HCT116 (cell line): ENCODE measurements at regions not wholly inside any gene's neighbourhood (a gene's known extent, or its start where the extent isn't known, plus 50 kb on each side); places are given as distances from the start of the nearest gene placed in this dataset.

Source experiments
- ATAC-seq: fragments of 200-7000 bp; cut with Tn5 transposase; 2 replicates; pipeline ENCODE4 v1.9.1; 2020; ENCODE audit warnings: mild to moderate bottlenecking, moderate library complexity
- BruUV-seq: library from RNA; stranded (reverse); fragments of 400-500 nt; replicated peaks from 2 replicates; lab custom pipeline; 2021; lab: Mats Ljungman, UMichigan
- CTCF ChIA-PET: fragments of 300-600 bp; sonication (Branson Sonifier 250); formaldehyde crosslinking; loops from one replicate; lab custom pipeline; 2021; ENCODE audit warnings: antibody characterized with exemption; lab: Charles Lee
- POLR2A ChIA-PET: fragments of 300-600, 350-600 bp; sonication (Branson Sonifier 250); formaldehyde crosslinking; loops from one replicate; lab custom pipeline; 2021; ENCODE audit warnings: antibody characterized with exemption; lab: Charles Lee
- RAD21 ChIA-PET, 2 experiments: fragments of 300-600 bp; sonication (Branson Sonifier 250); formaldehyde crosslinking; loops; one replicate each; lab custom pipeline; 2023; ENCODE audit warnings: low total read pairs in 2 of 2; ENCODE audit not compliant: uncharacterized antibody in 2 of 2, unreplicated experiment in 2 of 2, low non-redundant PET in 1 of 2; lab: Charles Lee
- DNase-seq: peaks from one replicate; pipeline ENCODE4 v3.0.0-alpha.2; 2010; ENCODE audit warnings: low read depth, low spot score
- H2AFZ ChIP-seq: fragments of 200-600 bp; shearing (Covaris generic), sonication (generic); 2 replicates; pipeline ENCODE4 v1.6.1; 2017; ENCODE audit warnings: low read depth, mixed run types, mixed read lengths, antibody characterized with exemption, low read length; ENCODE audit not compliant: poor library complexity, severe bottlenecking
- H3K27ac ChIP-seq: 2 replicates; pipeline ENCODE4 v1.5.1; 2012; ENCODE audit warnings: low read depth, low read length
- H3K27me3 ChIP-seq: fragments of 200-600 bp; sonication (generic); 2 replicates; pipeline ENCODE4 v1.6.1; 2016; ENCODE audit warnings: mixed run types, low read length, mixed read lengths; ENCODE audit not compliant: insufficient read depth
- H3K36me3 ChIP-seq, 2 experiments: fragments of 200-500 bp in 1 of 2; fragments of 200-600 bp in 1 of 2; sonication (Bioruptor generic) in 1 of 2; sonication (generic) in 1 of 2; 2 replicates each; pipeline versions ENCODE4 v1.5.1 to v1.6.1; 2014 to 2016; ENCODE audit warnings: low read length in 2 of 2, inconsistent platforms in 1 of 2, mixed read lengths in 1 of 2, mixed run types in 1 of 2; ENCODE audit not compliant: insufficient read depth in 2 of 2, control insufficient read depth in 1 of 2
- H3K4me1 ChIP-seq, 2 experiments: fragments of 200-600 bp in 1 of 2; sonication (generic) in 1 of 2; 2 replicates each; pipeline versions ENCODE4 v1.5.1 to v1.6.1; 2012 to 2017; ENCODE audit warnings: low read length in 2 of 2, inconsistent platforms in 1 of 2, mild to moderate bottlenecking in 1 of 2, mixed read lengths in 1 of 2, mixed run types in 1 of 2, moderate library complexity in 1 of 2; ENCODE audit not compliant: insufficient read depth in 2 of 2, control insufficient read depth in 1 of 2
- H3K4me2 ChIP-seq: fragments of 200-600 bp; sonication (generic); 2 replicates; pipeline ENCODE4 v1.6.1; 2017; ENCODE audit warnings: mixed run types, low read length, mixed read lengths
- H3K4me3 ChIP-seq, 2 experiments: fragments of 200-600 bp in 1 of 2; sonication (generic) in 1 of 2; replicated peaks in 1 of 2; 2 replicates each; pipeline ENCODE4 v1.5.1; 2011 to 2016; ENCODE audit warnings: low read length in 2 of 2, control low read depth in 1 of 2, low read depth in 1 of 2, mild to moderate bottlenecking in 1 of 2, mixed read lengths in 1 of 2, mixed run types in 1 of 2
- H3K79me2 ChIP-seq: fragments of 200-600 bp; sonication (generic); 2 replicates; pipeline ENCODE4 v1.6.1; 2017; ENCODE audit warnings: mild to moderate bottlenecking, mixed run types, low read length, moderate library complexity, mixed read lengths; ENCODE audit not compliant: insufficient read depth
- H3K9ac ChIP-seq: fragments of 200-600 bp; sonication (generic); 2 replicates; pipeline ENCODE4 v1.6.1; 2016; ENCODE audit warnings: low read length, mixed read lengths
- H3K9me2 ChIP-seq: fragments of 200-600 bp; sonication (generic), shearing (Covaris generic); 2 replicates; pipeline ENCODE4 v1.6.1; 2017; ENCODE audit warnings: mixed run types, mild to moderate bottlenecking, moderate library complexity; ENCODE audit not compliant: insufficient read depth
- H3K9me3 ChIP-seq, 2 experiments: fragments of 200-500 bp in 1 of 2; fragments of 200-600 bp in 1 of 2; sonication (Bioruptor generic) in 1 of 2; sonication (generic) in 1 of 2; 2 replicates each; pipeline ENCODE4 v1.6.1; 2014 to 2017; ENCODE audit warnings: low read length in 2 of 2, mixed read lengths in 2 of 2, inconsistent platforms in 1 of 2, low read depth in 1 of 2, mild to moderate bottlenecking in 1 of 2, mixed run types in 1 of 2, moderate library complexity in 1 of 2; ENCODE audit not compliant: control insufficient read depth in 1 of 2, insufficient read depth in 1 of 2
- H4K20me1 ChIP-seq: fragments of 200-600 bp; sonication (generic), shearing (Covaris generic); 2 replicates; pipeline ENCODE4 v1.6.1; 2017; ENCODE audit warnings: mixed run types, mild to moderate bottlenecking, moderate library complexity; ENCODE audit not compliant: insufficient read depth
- CEBPB ChIP-seq: IDR thresholded peaks from 2 replicates; pipeline ENCODE4 v1.6.1; 2012; ENCODE audit warnings: low read depth
- EGR1 ChIP-seq: IDR thresholded peaks from 2 replicates; pipeline ENCODE4 v1.6.1; 2012; ENCODE audit warnings: low read depth
- EZH2 ChIP-seq: fragments of 200-600 bp; sonication (generic); IDR thresholded peaks from 2 replicates; pipeline ENCODE4 v1.6.1; 2017; ENCODE audit warnings: antibody characterized with exemption, mixed run types
- EZH2phosphoT487 ChIP-seq: fragments of 200-600 bp; IDR thresholded peaks from 2 replicates; pipeline ENCODE4 v1.6.1; 2018; ENCODE audit warnings: antibody characterized with exemption, borderline replicate concordance
- FOSL1 ChIP-seq: IDR thresholded peaks from 2 replicates; pipeline ENCODE4 v1.6.1; 2012; ENCODE audit warnings: low read depth
- JUND ChIP-seq: IDR thresholded peaks from 2 replicates; pipeline ENCODE4 v1.6.1; 2012
- MAX ChIP-seq: IDR thresholded peaks from 2 replicates; pipeline ENCODE4 v1.6.1; 2012
- POLR2A ChIP-seq: IDR thresholded peaks from 2 replicates; pipeline ENCODE4 v1.7.0; 2011; ENCODE audit warnings: borderline replicate concordance; ENCODE audit not compliant: insufficient read depth, insufficient read length; ENCODE audit errors: extremely low read depth
- POLR2AphosphoS5 ChIP-seq: IDR thresholded peaks from 2 replicates; pipeline ENCODE4 v1.6.1; 2011; ENCODE audit warnings: mild to moderate bottlenecking, low read depth, low read length, moderate library complexity
- SP1 ChIP-seq: IDR thresholded peaks from 2 replicates; pipeline ENCODE4 v1.6.1; 2012; ENCODE audit warnings: low read depth
- TCF7L2 ChIP-seq: IDR thresholded peaks from 2 replicates; pipeline ENCODE4 v1.7.0; 2011; ENCODE audit warnings: borderline replicate concordance, inconsistent platforms; ENCODE audit not compliant: insufficient read depth, insufficient read length; ENCODE audit errors: extremely low read depth
- YY1 ChIP-seq: IDR thresholded peaks from 2 replicates; pipeline ENCODE4 v1.6.1; 2011; ENCODE audit warnings: low read length, low read depth, moderate library complexity, mild to moderate bottlenecking; ENCODE audit not compliant: insufficient replicate concordance; ENCODE audit errors: extremely low read depth
- ZFX ChIP-seq: fragments of 450-650 bp; IDR thresholded peaks from 2 replicates; pipeline ENCODE4 v1.6.1; 2017
- ZNF274 ChIP-seq: fragments of 200-500 bp; sonication (Bioruptor generic); IDR thresholded peaks from 2 replicates; pipeline ENCODE4 v1.6.1; 2014; ENCODE audit warnings: mild to moderate bottlenecking, low read depth, low read length, inconsistent platforms
- intact Hi-C: fragments of 100-400 bp; cut with micrococcal nuclease; formaldehyde crosslinking; loops from 2 replicates; pipeline ENCODE4 v1.10.0; 2022
- TF ChIP-seq, protein P1 (sequence below), 3 experiments: fragments of 200-600 bp in 1 of 3; sonication (generic) in 1 of 3; IDR thresholded peaks in 2 of 3; conservative IDR thresholded peaks in 1 of 3; 2 replicates each; pipeline ENCODE4 v1.5.1; 2012 to 2017; ENCODE audit warnings: low read depth in 2 of 3, low read length in 2 of 3, antibody characterized with exemption in 1 of 3, borderline replicate concordance in 1 of 3, control low read depth in 1 of 3, mild to moderate bottlenecking in 1 of 3, mixed read lengths in 1 of 3, mixed run types in 1 of 3, moderate library complexity in 1 of 3; ENCODE audit not compliant: insufficient read depth in 1 of 3
- TF ChIP-seq, protein P2 (sequence below): IDR thresholded peaks from 2 replicates; pipeline ENCODE4 v1.6.1; 2012; ENCODE audit warnings: low read depth
- TF ChIP-seq, protein P3 (sequence below): IDR thresholded peaks from 2 replicates; pipeline ENCODE4 v1.6.1; 2011; ENCODE audit warnings: mild to moderate bottlenecking, low read length, moderate library complexity; ENCODE audit not compliant: insufficient replicate concordance; ENCODE audit errors: extremely low read depth

- TF ChIP-seq YY1, result no peak
- no peak for TF ChIP-seq FOSL1
- no peak for TF ChIP-seq CEBPB
These were observed 105.0 kb upstream of the SAMD11 start (continued) for GRCh38 chr1:818618-819291.

DNA sequence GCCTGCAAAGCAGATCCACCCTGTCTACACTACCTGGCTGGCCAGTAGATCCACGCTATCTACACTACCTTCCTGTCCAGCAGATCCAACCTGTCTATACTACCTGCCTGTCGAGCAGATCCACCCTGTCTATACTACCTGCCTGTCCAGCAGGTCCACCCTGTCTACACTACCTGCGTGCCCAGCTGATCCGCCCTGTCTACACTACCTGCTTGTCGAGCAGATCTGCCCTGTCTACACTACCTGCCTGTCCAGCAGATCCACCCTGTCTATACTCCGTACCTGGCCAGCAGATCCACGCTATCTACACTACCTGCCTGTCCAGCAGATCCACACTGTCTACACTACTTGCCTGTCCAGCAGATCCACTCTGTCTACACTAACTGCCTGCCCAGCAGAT, 102.8 kb upstream of the SAMD11 start:
- Histone ChIP-seq H3K4me2 (no peak overlapping the region), H3K79me2 (peaks cover 16% of the 10 kb centered on the region; the same call in 1 of the 2 replicates), H3K27me3 (no peaks in the 10 kb centered on the region), H3K27ac (no peak overlapping the region), H3K9me2 (no peaks in the 10 kb centered on the region), H3K9ac (no peak overlapping the region), H4K20me1 (no peaks in the 10 kb centered on the region), H2AFZ (no peak overlapping the region), H3K4me1 (0 out of 4 replicates have a peak, but pooled peaks cover 0 to 2% of the 10 kb centered on the region in 2 experiments), H3K4me3 (no peak overlapping the region), H3K36me3 (no peaks in the 10 kb centered on the region), H3K9me3 (no peaks in the 10 kb centered on the region)
- ChIA-PET CTCF (no interaction called here), RAD21 (no interaction called here), POLR2A (no interaction called here)
- intact Hi-C loops, result no loop called here
- BruUV-seq, result no TSS peak
- no peak for ATAC-seq
- DNase-seq, result no peak
- TF ChIP-seq, protein P1, sequence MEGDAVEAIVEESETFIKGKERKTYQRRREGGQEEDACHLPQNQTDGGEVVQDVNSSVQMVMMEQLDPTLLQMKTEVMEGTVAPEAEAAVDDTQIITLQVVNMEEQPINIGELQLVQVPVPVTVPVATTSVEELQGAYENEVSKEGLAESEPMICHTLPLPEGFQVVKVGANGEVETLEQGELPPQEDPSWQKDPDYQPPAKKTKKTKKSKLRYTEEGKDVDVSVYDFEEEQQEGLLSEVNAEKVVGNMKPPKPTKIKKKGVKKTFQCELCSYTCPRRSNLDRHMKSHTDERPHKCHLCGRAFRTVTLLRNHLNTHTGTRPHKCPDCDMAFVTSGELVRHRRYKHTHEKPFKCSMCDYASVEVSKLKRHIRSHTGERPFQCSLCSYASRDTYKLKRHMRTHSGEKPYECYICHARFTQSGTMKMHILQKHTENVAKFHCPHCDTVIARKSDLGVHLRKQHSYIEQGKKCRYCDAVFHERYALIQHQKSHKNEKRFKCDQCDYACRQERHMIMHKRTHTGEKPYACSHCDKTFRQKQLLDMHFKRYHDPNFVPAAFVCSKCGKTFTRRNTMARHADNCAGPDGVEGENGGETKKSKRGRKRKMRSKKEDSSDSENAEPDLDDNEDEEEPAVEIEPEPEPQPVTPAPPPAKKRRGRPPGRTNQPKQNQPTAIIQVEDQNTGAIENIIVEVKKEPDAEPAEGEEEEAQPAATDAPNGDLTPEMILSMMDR (IDR thresholded peaks at IDR 0.05 in 2 of 3, conservative IDR thresholded peaks at IDR 0.05 in 1 of 3; ENCODE audit: borderline replicate concordance in 1 of 3, insufficient read depth in 1 of 3, low read depth in 2 of 3, low read length in 2 of 3), result no peak
- TF ChIP-seq JUND, result no peak
- no peak for TF ChIP-seq YY1
- TF ChIP-seq, protein P2, sequence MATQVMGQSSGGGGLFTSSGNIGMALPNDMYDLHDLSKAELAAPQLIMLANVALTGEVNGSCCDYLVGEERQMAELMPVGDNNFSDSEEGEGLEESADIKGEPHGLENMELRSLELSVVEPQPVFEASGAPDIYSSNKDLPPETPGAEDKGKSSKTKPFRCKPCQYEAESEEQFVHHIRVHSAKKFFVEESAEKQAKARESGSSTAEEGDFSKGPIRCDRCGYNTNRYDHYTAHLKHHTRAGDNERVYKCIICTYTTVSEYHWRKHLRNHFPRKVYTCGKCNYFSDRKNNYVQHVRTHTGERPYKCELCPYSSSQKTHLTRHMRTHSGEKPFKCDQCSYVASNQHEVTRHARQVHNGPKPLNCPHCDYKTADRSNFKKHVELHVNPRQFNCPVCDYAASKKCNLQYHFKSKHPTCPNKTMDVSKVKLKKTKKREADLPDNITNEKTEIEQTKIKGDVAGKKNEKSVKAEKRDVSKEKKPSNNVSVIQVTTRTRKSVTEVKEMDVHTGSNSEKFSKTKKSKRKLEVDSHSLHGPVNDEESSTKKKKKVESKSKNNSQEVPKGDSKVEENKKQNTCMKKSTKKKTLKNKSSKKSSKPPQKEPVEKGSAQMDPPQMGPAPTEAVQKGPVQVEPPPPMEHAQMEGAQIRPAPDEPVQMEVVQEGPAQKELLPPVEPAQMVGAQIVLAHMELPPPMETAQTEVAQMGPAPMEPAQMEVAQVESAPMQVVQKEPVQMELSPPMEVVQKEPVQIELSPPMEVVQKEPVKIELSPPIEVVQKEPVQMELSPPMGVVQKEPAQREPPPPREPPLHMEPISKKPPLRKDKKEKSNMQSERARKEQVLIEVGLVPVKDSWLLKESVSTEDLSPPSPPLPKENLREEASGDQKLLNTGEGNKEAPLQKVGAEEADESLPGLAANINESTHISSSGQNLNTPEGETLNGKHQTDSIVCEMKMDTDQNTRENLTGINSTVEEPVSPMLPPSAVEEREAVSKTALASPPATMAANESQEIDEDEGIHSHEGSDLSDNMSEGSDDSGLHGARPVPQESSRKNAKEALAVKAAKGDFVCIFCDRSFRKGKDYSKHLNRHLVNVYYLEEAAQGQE, result no peak
- no peak for TF ChIP-seq EZH2phosphoT487
- TF ChIP-seq CEBPB, result no peak
- no peak for TF ChIP-seq POLR2A
- TF ChIP-seq FOSL1, result no peak
- TF ChIP-seq POLR2AphosphoS5, result no peak
- TF ChIP-seq EZH2, result no peak
- no peak for TF ChIP-seq SP1
- TF ChIP-seq TCF7L2, result no peak
- no peak for TF ChIP-seq ZNF274
- TF ChIP-seq ZFX, result no peak
- TF ChIP-seq, protein P3, sequence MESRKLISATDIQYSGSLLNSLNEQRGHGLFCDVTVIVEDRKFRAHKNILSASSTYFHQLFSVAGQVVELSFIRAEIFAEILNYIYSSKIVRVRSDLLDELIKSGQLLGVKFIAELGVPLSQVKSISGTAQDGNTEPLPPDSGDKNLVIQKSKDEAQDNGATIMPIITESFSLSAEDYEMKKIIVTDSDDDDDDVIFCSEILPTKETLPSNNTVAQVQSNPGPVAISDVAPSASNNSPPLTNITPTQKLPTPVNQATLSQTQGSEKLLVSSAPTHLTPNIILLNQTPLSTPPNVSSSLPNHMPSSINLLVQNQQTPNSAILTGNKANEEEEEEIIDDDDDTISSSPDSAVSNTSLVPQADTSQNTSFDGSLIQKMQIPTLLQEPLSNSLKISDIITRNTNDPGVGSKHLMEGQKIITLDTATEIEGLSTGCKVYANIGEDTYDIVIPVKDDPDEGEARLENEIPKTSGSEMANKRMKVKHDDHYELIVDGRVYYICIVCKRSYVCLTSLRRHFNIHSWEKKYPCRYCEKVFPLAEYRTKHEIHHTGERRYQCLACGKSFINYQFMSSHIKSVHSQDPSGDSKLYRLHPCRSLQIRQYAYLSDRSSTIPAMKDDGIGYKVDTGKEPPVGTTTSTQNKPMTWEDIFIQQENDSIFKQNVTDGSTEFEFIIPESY, result no peak
- TF ChIP-seq MAX, result no peak
- TF ChIP-seq EGR1, result no peak
